ENCODE measurements at regions not wholly inside any gene's neighbourhood (a gene's known extent, or its start where the extent isn't known, plus 50 kb on each side); places are given as distances from the start of the nearest gene placed in this dataset.

DNA sequence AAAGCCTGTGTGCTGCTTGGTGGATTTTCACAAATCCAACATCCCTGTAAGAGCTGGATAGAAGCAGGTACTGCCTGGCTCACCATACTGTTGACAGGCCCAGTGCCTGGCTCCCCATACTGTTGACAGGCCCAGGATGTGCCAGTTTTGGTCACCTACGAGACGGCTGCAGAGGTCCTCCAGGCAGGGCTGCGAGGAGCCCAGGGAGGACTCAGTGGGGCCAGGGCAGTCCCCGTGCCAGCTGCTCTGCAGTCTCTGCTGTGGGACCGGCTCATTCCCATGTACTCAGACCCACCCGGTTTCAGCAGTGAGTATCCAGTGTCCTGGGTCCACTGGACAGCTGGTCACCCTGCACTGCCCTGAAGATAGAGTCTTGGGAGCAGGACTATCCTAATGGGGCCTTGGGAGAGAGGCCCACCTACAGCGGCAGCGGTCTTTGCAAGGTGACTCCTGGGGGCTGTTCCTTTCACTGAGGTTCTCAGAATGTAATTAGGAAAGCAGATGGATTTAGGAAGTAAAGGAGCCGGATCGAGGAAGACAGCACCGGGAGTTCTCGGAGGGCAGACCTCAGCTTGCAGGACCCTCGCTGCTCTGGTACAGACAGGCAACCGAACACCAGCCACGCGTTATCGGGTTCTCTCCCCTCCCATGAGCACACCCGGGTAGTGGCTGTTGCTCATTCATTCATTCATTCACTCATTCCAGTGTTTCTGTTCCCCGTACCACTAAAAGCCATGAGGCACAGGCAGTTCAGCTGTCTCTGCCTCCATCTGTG, 106.1 kb downstream of the CTTN start:
- no peak for DNase-seq (ENCODE audit: low spot score)
- no peaks in the 10 kb centered on the region for H3K4me1 ChIP-seq
- TF ChIP-seq, protein P1, sequence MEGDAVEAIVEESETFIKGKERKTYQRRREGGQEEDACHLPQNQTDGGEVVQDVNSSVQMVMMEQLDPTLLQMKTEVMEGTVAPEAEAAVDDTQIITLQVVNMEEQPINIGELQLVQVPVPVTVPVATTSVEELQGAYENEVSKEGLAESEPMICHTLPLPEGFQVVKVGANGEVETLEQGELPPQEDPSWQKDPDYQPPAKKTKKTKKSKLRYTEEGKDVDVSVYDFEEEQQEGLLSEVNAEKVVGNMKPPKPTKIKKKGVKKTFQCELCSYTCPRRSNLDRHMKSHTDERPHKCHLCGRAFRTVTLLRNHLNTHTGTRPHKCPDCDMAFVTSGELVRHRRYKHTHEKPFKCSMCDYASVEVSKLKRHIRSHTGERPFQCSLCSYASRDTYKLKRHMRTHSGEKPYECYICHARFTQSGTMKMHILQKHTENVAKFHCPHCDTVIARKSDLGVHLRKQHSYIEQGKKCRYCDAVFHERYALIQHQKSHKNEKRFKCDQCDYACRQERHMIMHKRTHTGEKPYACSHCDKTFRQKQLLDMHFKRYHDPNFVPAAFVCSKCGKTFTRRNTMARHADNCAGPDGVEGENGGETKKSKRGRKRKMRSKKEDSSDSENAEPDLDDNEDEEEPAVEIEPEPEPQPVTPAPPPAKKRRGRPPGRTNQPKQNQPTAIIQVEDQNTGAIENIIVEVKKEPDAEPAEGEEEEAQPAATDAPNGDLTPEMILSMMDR (IDR thresholded peaks at IDR 0.05) = no peak
- no peaks in the 10 kb centered on the region for H3K27me3 ChIP-seq
- H3K4me3 ChIP-seq = no peak overlapping the region
- no peaks in the 10 kb centered on the region for H3K36me3 ChIP-seq
- no peak overlapping the region for H3K27ac ChIP-seq
- H3K9me3 ChIP-seq = no peaks in the 10 kb centered on the region

DNA sequence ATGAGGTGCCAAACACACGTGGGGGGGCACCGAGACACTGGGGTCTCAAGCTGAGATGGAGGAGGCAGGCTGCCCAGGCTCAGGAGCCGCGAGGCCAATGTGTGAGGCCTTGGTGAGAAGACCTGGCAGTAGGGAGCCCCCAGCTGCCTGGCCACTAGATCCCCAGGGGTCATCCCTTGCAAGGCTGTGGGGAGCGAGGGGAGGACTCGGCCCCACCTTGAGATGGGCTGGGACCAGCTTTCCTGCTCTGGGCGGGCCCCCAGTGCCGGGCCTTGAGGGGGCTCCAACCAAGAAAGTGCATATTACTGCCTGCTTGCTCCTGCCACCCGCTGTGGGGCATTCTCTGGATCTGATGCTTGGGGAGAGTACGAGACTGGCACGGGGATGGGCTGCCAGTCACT, 107.0 kb downstream of the CTTN start:
- H3K27me3 ChIP-seq = no peaks in the 10 kb centered on the region
- no peaks in the 10 kb centered on the region for H3K4me1 ChIP-seq
- no peak overlapping the region for H3K4me3 ChIP-seq
- no peaks in the 10 kb centered on the region for H3K36me3 ChIP-seq
- H3K9me3 ChIP-seq = no peaks in the 10 kb centered on the region
- no peak for DNase-seq (ENCODE audit: low spot score)
- TF ChIP-seq, protein P1 (IDR thresholded peaks at IDR 0.05) = no peak
- no peak overlapping the region for H3K27ac ChIP-seq

DNA sequence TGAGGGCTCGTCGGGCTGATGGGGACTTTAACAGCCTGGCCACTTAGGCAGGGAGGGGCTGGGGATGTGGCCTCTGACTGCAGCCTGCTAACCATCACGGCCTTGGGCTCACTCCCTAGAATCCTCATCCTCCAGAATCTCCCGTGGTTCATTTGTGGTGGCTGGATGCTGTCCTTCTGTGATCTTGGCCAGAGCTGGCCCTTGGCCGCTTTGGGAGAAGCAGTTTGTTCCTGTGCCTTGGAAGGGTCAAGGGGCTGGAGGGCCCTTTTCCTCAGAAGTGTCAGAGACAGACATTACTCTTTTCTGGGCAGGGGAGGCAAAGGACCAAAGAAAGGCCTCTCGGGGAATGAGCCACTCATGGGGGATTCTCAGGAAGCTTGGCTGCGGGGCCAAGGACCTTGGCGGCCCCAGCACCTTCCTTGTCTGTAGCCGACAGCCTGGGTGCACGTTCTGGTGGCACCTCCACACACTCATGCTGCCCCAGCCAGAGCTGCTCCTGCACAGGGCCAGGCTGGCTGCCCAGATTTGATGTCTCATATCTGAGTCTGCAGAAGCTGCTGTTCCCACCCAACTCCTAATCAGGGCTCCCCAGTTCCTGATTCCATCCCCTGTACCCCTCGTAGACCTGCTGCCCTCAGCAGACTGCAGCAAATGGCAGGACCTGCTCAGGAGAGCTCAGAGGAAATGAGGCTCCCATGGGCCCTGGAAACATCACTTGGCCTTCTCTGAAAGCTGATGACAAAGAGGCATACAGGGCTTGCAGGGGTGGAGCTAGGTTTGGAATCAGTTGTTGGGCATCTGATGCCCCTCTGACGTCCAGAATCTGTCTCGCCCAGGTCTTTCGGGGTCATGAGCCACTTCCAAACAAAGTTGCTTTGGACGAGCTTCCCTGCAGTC, 107.7 kb downstream of the CTTN start:
- no peaks in the 10 kb centered on the region for H3K9me3 ChIP-seq
- H3K27ac ChIP-seq = no peak overlapping the region
- DNase-seq (ENCODE audit: low spot score) = no peak
- H3K4me3 ChIP-seq = no peak overlapping the region
- H3K27me3 ChIP-seq = no peaks in the 10 kb centered on the region
- no peaks in the 10 kb centered on the region for H3K4me1 ChIP-seq
- H3K36me3 ChIP-seq = no peaks in the 10 kb centered on the region
- TF ChIP-seq, protein P1 (IDR thresholded peaks at IDR 0.05) = no peak

DNA sequence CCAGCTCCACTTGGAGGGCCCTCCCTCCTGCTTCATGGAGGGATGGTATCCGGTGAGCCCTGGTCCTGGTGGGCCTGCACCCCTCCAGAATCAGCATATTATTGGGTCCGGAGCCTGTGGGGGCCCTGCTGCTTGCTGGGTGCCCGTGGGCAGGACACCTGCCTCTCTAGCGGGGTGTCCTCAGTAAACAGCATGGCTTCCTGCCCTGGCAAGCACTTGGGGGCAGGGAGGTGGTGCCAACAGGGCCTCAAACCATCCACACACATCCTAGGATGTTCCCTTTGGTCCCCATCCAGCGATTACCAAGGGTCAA, 108.3 kb downstream of the CTTN start:
- Histone ChIP-seq H3K4me1 (no peaks in the 10 kb centered on the region), H3K27me3 (no peaks in the 10 kb centered on the region), H3K27ac (no peak overlapping the region), H3K36me3 (no peaks in the 10 kb centered on the region), H3K4me3 (no peak overlapping the region), H3K9me3 (peaks cover 0 to 3% of the 10 kb centered on the region in 2 donors)
- DNase-seq (ENCODE audit: low spot score) = no peak
- TF ChIP-seq, protein P1 (IDR thresholded peaks at IDR 0.05) = no peak

DNA sequence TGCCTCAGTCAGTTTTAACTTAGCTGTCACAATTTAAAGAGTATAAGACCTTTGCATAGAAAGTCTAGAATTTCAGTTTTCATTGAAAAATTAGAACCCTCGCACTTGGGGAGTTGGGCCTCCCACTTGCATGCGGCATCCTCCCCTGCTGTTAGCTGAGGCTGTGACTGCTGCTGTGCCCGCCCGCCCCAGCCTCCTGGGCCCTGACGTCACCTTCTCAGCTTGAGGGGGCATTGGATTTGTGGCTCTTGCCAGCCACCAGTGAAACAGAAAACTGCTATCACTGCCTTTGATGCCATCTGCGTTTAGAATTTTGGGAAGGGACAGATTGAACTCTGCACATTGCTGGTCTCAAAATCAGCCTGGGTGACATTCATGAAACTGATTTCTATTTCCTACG, 108.7 kb downstream of the CTTN start:
- TF ChIP-seq, protein P1 (IDR thresholded peaks at IDR 0.05) = no peak
- H3K27ac ChIP-seq = no peak overlapping the region
- no peaks in the 10 kb centered on the region for H3K4me1 ChIP-seq
- H3K4me3 ChIP-seq = no peak overlapping the region
- H3K9me3 ChIP-seq = peaks cover 0 to 7% of the 10 kb centered on the region in 2 donors
- no peaks in the 10 kb centered on the region for H3K36me3 ChIP-seq
- no peak for DNase-seq (ENCODE audit: low spot score)
- no peaks in the 10 kb centered on the region for H3K27me3 ChIP-seq

All from right atrium auricular region (tissue), 2 donors.